ENCODE measurements at regions not wholly inside any gene's neighbourhood (a gene's known extent, or its start where the extent isn't known, plus 50 kb on each side); places are given as distances from the start of the nearest gene placed in this dataset.

- no peak for TF ChIP-seq CTCF (IDR thresholded peaks at IDR 0.05; ENCODE audit: insufficient read depth, low read length, poor library complexity, severe bottlenecking)
- Histone ChIP-seq H3K27me3 (replicated peaks; ENCODE audit: control insufficient read depth, insufficient read depth, low read length) (peaks cover 1% of the 10 kb centered on the region), H3K36me3 (ENCODE audit: control insufficient read depth, insufficient read depth, low read length) (no peaks in the 10 kb centered on the region), H3K4me3 (replicated peaks; ENCODE audit: low read depth, low read length) (no peak overlapping the region)
- no peak for DNase-seq (ENCODE audit: extremely low read depth, insufficient read length)
These were observed 73.6 kb upstream of the IGFBP5 start for GRCh38 chr2:216768908-216769411.

- peaks cover 1% of the 10 kb centered on the region for H3K27me3 ChIP-seq (replicated peaks; ENCODE audit: control insufficient read depth, insufficient read depth, low read length)
- no peak overlapping the region for H3K4me3 ChIP-seq (replicated peaks; ENCODE audit: low read depth, low read length)
- TF ChIP-seq CTCF (IDR thresholded peaks at IDR 0.05; ENCODE audit: insufficient read depth, low read length, poor library complexity, severe bottlenecking): no peak
- DNase-seq (ENCODE audit: extremely low read depth, insufficient read length): no peak
- H3K36me3 ChIP-seq (ENCODE audit: control insufficient read depth, insufficient read depth, low read length): no peaks in the 10 kb centered on the region
These were observed 70.5 kb upstream of the IGFBP5 start for GRCh38 chr2:216765761-216766262.

- H3K27me3 ChIP-seq (replicated peaks; ENCODE audit: control insufficient read depth, insufficient read depth, low read length): peaks cover 1% of the 10 kb centered on the region
- no peak overlapping the region for H3K4me3 ChIP-seq (replicated peaks; ENCODE audit: low read depth, low read length)
- H3K36me3 ChIP-seq (ENCODE audit: control insufficient read depth, insufficient read depth, low read length): no peaks in the 10 kb centered on the region
- no peak for DNase-seq (ENCODE audit: extremely low read depth, insufficient read length)
- TF ChIP-seq CTCF (IDR thresholded peaks at IDR 0.05; ENCODE audit: insufficient read depth, low read length, poor library complexity, severe bottlenecking): no peak
These were observed 68.0 kb upstream of the IGFBP5 start for GRCh38 chr2:216763396-216763795.

GRCh38 chr2:216761809-216762208, 66.5 kb upstream of the IGFBP5 start:
- no peak overlapping the region for H3K4me3 ChIP-seq (replicated peaks; ENCODE audit: low read depth, low read length)
- TF ChIP-seq CTCF (IDR thresholded peaks at IDR 0.05; ENCODE audit: insufficient read depth, low read length, poor library complexity, severe bottlenecking): no peak
- no peaks in the 10 kb centered on the region for H3K36me3 ChIP-seq (ENCODE audit: control insufficient read depth, insufficient read depth, low read length)
- H3K27me3 ChIP-seq (replicated peaks; ENCODE audit: control insufficient read depth, insufficient read depth, low read length): no peaks in the 10 kb centered on the region; the same call in 1 of the 2 replicates
- DNase-seq (ENCODE audit: extremely low read depth, insufficient read length): no peak

GRCh38 chr2:216761133-216761532, 65.8 kb upstream of the IGFBP5 start:
- no peak for TF ChIP-seq CTCF (IDR thresholded peaks at IDR 0.05; ENCODE audit: insufficient read depth, low read length, poor library complexity, severe bottlenecking)
- Histone ChIP-seq H3K36me3 (ENCODE audit: control insufficient read depth, insufficient read depth, low read length) (no peaks in the 10 kb centered on the region), H3K4me3 (replicated peaks; ENCODE audit: low read depth, low read length) (no peak overlapping the region), H3K27me3 (replicated peaks; ENCODE audit: control insufficient read depth, insufficient read depth, low read length) (no peaks in the 10 kb centered on the region; the same call in 1 of the 2 replicates)
- DNase-seq (ENCODE audit: extremely low read depth, insufficient read length): no peak
